H1 (cell line): ENCODE measurements at regions not wholly inside any gene's neighbourhood (a gene's known extent, or its start where the extent isn't known, plus 50 kb on each side); places are given as distances from the start of the nearest gene placed in this dataset.

Source experiments
- BCL11A ChIP-seq, 2 experiments: IDR thresholded peaks; one replicate each; pipeline ENCODE4 v1.6.1; 2011; ENCODE audit warnings: low read depth in 2 of 2, low read length in 2 of 2, mild to moderate bottlenecking in 2 of 2
- SAP30 ChIP-seq: fragments of 300-600 bp; sonication (generic); IDR thresholded peaks from 2 replicates; pipeline ENCODE4 v1.7.1; 2012; ENCODE audit warnings: low read length, moderate library complexity, mild to moderate bottlenecking, inconsistent platforms; ENCODE audit not compliant: insufficient read depth, insufficient replicate concordance
- YY1 ChIP-seq: IDR thresholded peaks from 2 replicates; pipeline ENCODE4 v1.6.1; 2011; ENCODE audit warnings: low read depth, mild to moderate bottlenecking, low read length

GRCh38 chr6:113111550-113111949, 745.6 kb upstream of the MARCKS start (continued):
- TF ChIP-seq BCL11A (IDR thresholded peaks at IDR 0.05; ENCODE audit: low read depth in 2 of 2, low read length in 2 of 2), result no peak
- TF ChIP-seq SAP30, result no peak
- TF ChIP-seq YY1, result no peak
